HCT116 (cell line): ENCODE measurements at regions not wholly inside any gene's neighbourhood (a gene's known extent, or its start where the extent isn't known, plus 50 kb on each side); places are given as distances from the start of the nearest gene placed in this dataset.

Experiments used
- ATAC-seq: fragments of 200-7000 bp; cut with Tn5 transposase; 2 replicates; pipeline ENCODE4 v1.9.1; 2020; ENCODE audit warnings: mild to moderate bottlenecking, moderate library complexity
- BruUV-seq: library from RNA; stranded (reverse); fragments of 400-500 nt; replicated peaks from 2 replicates; lab custom pipeline; 2021; lab: Mats Ljungman, UMichigan
- CTCF ChIA-PET: fragments of 300-600 bp; sonication (Branson Sonifier 250); formaldehyde crosslinking; loops from one replicate; lab custom pipeline; 2021; ENCODE audit warnings: antibody characterized with exemption; lab: Charles Lee
- POLR2A ChIA-PET: fragments of 300-600, 350-600 bp; sonication (Branson Sonifier 250); formaldehyde crosslinking; loops from one replicate; lab custom pipeline; 2021; ENCODE audit warnings: antibody characterized with exemption; lab: Charles Lee
- RAD21 ChIA-PET, 2 experiments: fragments of 300-600 bp; sonication (Branson Sonifier 250); formaldehyde crosslinking; loops; one replicate each; lab custom pipeline; 2023; ENCODE audit warnings: low total read pairs in 2 of 2; ENCODE audit not compliant: uncharacterized antibody in 2 of 2, unreplicated experiment in 2 of 2, low non-redundant PET in 1 of 2; lab: Charles Lee
- DNase-seq: peaks from one replicate; pipeline ENCODE4 v3.0.0-alpha.2; 2010; ENCODE audit warnings: low read depth, low spot score
- H2AFZ ChIP-seq: fragments of 200-600 bp; shearing (Covaris generic), sonication (generic); 2 replicates; pipeline ENCODE4 v1.6.1; 2017; ENCODE audit warnings: low read depth, mixed run types, mixed read lengths, antibody characterized with exemption, low read length; ENCODE audit not compliant: poor library complexity, severe bottlenecking
- H3K27ac ChIP-seq: 2 replicates; pipeline ENCODE4 v1.5.1; 2012; ENCODE audit warnings: low read depth, low read length
- H3K27me3 ChIP-seq: fragments of 200-600 bp; sonication (generic); 2 replicates; pipeline ENCODE4 v1.6.1; 2016; ENCODE audit warnings: mixed run types, low read length, mixed read lengths; ENCODE audit not compliant: insufficient read depth
- H3K36me3 ChIP-seq, 2 experiments: fragments of 200-500 bp in 1 of 2; fragments of 200-600 bp in 1 of 2; sonication (Bioruptor generic) in 1 of 2; sonication (generic) in 1 of 2; 2 replicates each; pipeline versions ENCODE4 v1.5.1 to v1.6.1; 2014 to 2016; ENCODE audit warnings: low read length in 2 of 2, inconsistent platforms in 1 of 2, mixed read lengths in 1 of 2, mixed run types in 1 of 2; ENCODE audit not compliant: insufficient read depth in 2 of 2, control insufficient read depth in 1 of 2
- H3K4me1 ChIP-seq, 2 experiments: fragments of 200-600 bp in 1 of 2; sonication (generic) in 1 of 2; 2 replicates each; pipeline versions ENCODE4 v1.5.1 to v1.6.1; 2012 to 2017; ENCODE audit warnings: low read length in 2 of 2, inconsistent platforms in 1 of 2, mild to moderate bottlenecking in 1 of 2, mixed read lengths in 1 of 2, mixed run types in 1 of 2, moderate library complexity in 1 of 2; ENCODE audit not compliant: insufficient read depth in 2 of 2, control insufficient read depth in 1 of 2
- H3K4me2 ChIP-seq: fragments of 200-600 bp; sonication (generic); 2 replicates; pipeline ENCODE4 v1.6.1; 2017; ENCODE audit warnings: mixed run types, low read length, mixed read lengths
- H3K4me3 ChIP-seq, 2 experiments: fragments of 200-600 bp in 1 of 2; sonication (generic) in 1 of 2; replicated peaks in 1 of 2; 2 replicates each; pipeline ENCODE4 v1.5.1; 2011 to 2016; ENCODE audit warnings: low read length in 2 of 2, control low read depth in 1 of 2, low read depth in 1 of 2, mild to moderate bottlenecking in 1 of 2, mixed read lengths in 1 of 2, mixed run types in 1 of 2
- H3K79me2 ChIP-seq: fragments of 200-600 bp; sonication (generic); 2 replicates; pipeline ENCODE4 v1.6.1; 2017; ENCODE audit warnings: mild to moderate bottlenecking, mixed run types, low read length, moderate library complexity, mixed read lengths; ENCODE audit not compliant: insufficient read depth
- H3K9ac ChIP-seq: fragments of 200-600 bp; sonication (generic); 2 replicates; pipeline ENCODE4 v1.6.1; 2016; ENCODE audit warnings: low read length, mixed read lengths
- H3K9me2 ChIP-seq: fragments of 200-600 bp; sonication (generic), shearing (Covaris generic); 2 replicates; pipeline ENCODE4 v1.6.1; 2017; ENCODE audit warnings: mixed run types, mild to moderate bottlenecking, moderate library complexity; ENCODE audit not compliant: insufficient read depth
- H3K9me3 ChIP-seq, 2 experiments: fragments of 200-500 bp in 1 of 2; fragments of 200-600 bp in 1 of 2; sonication (Bioruptor generic) in 1 of 2; sonication (generic) in 1 of 2; 2 replicates each; pipeline ENCODE4 v1.6.1; 2014 to 2017; ENCODE audit warnings: low read length in 2 of 2, mixed read lengths in 2 of 2, inconsistent platforms in 1 of 2, low read depth in 1 of 2, mild to moderate bottlenecking in 1 of 2, mixed run types in 1 of 2, moderate library complexity in 1 of 2; ENCODE audit not compliant: control insufficient read depth in 1 of 2, insufficient read depth in 1 of 2
- H4K20me1 ChIP-seq: fragments of 200-600 bp; sonication (generic), shearing (Covaris generic); 2 replicates; pipeline ENCODE4 v1.6.1; 2017; ENCODE audit warnings: mixed run types, mild to moderate bottlenecking, moderate library complexity; ENCODE audit not compliant: insufficient read depth
- CBX3 ChIP-seq: IDR thresholded peaks from 2 replicates; pipeline ENCODE4 v1.6.1; 2012; ENCODE audit warnings: low read depth
- CEBPB ChIP-seq: IDR thresholded peaks from 2 replicates; pipeline ENCODE4 v1.6.1; 2012; ENCODE audit warnings: low read depth
- CTCF ChIP-seq, 3 experiments: fragments of 200-600 bp in 1 of 3; sonication (generic) in 1 of 3; IDR thresholded peaks in 2 of 3; conservative IDR thresholded peaks in 1 of 3; 2 replicates each; pipeline ENCODE4 v1.5.1; 2012 to 2017; ENCODE audit warnings: low read depth in 2 of 3, low read length in 2 of 3, antibody characterized with exemption in 1 of 3, borderline replicate concordance in 1 of 3, control low read depth in 1 of 3, mild to moderate bottlenecking in 1 of 3, mixed read lengths in 1 of 3, mixed run types in 1 of 3, moderate library complexity in 1 of 3; ENCODE audit not compliant: insufficient read depth in 1 of 3
- ELF1 ChIP-seq: IDR thresholded peaks from 2 replicates; pipeline ENCODE4 v1.6.1; 2012; ENCODE audit warnings: low read depth, borderline replicate concordance
- EZH2 ChIP-seq: fragments of 200-600 bp; sonication (generic); IDR thresholded peaks from 2 replicates; pipeline ENCODE4 v1.6.1; 2017; ENCODE audit warnings: antibody characterized with exemption, mixed run types
- FOSL1 ChIP-seq: IDR thresholded peaks from 2 replicates; pipeline ENCODE4 v1.6.1; 2012; ENCODE audit warnings: low read depth
- POLR2A ChIP-seq: IDR thresholded peaks from 2 replicates; pipeline ENCODE4 v1.7.0; 2011; ENCODE audit warnings: borderline replicate concordance; ENCODE audit not compliant: insufficient read depth, insufficient read length; ENCODE audit errors: extremely low read depth
- POLR2AphosphoS5 ChIP-seq: IDR thresholded peaks from 2 replicates; pipeline ENCODE4 v1.6.1; 2011; ENCODE audit warnings: mild to moderate bottlenecking, low read depth, low read length, moderate library complexity
- REST ChIP-seq: IDR thresholded peaks from 2 replicates; pipeline ENCODE4 v1.6.1; 2012; ENCODE audit warnings: low read depth
- SP1 ChIP-seq: IDR thresholded peaks from 2 replicates; pipeline ENCODE4 v1.6.1; 2012; ENCODE audit warnings: low read depth
- TCF7L2 ChIP-seq: IDR thresholded peaks from 2 replicates; pipeline ENCODE4 v1.7.0; 2011; ENCODE audit warnings: borderline replicate concordance, inconsistent platforms; ENCODE audit not compliant: insufficient read depth, insufficient read length; ENCODE audit errors: extremely low read depth
- YY1 ChIP-seq: IDR thresholded peaks from 2 replicates; pipeline ENCODE4 v1.6.1; 2011; ENCODE audit warnings: low read length, low read depth, moderate library complexity, mild to moderate bottlenecking; ENCODE audit not compliant: insufficient replicate concordance; ENCODE audit errors: extremely low read depth
- ZFX ChIP-seq: fragments of 450-650 bp; IDR thresholded peaks from 2 replicates; pipeline ENCODE4 v1.6.1; 2017
- ZNF274 ChIP-seq: fragments of 200-500 bp; sonication (Bioruptor generic); IDR thresholded peaks from 2 replicates; pipeline ENCODE4 v1.6.1; 2014; ENCODE audit warnings: mild to moderate bottlenecking, low read depth, low read length, inconsistent platforms
- intact Hi-C: fragments of 100-400 bp; cut with micrococcal nuclease; formaldehyde crosslinking; loops from 2 replicates; pipeline ENCODE4 v1.10.0; 2022

- ATAC-seq (no peak), DNase-seq (no peak)
- Histone ChIP-seq H3K36me3 (no peaks in the 10 kb centered on the region), H3K27me3 (no peaks in the 10 kb centered on the region), H4K20me1 (no peaks in the 10 kb centered on the region), H3K9ac (no peak overlapping the region), H3K4me1 (no peaks in the 10 kb centered on the region), H3K4me2 (no peak overlapping the region), H3K9me2 (no peaks in the 10 kb centered on the region), H3K27ac (no peak overlapping the region), H3K9me3 (peaks cover 5 to 8% of the 10 kb centered on the region in 2 experiments; a peak in 2 of 4 replicates), H2AFZ (no peak overlapping the region), H3K79me2 (no peaks in the 10 kb centered on the region), H3K4me3 (no peak overlapping the region)
- CTCF ChIA-PET: no interaction called here
- no TSS peak for BruUV-seq
- RAD21 ChIA-PET: no interaction called here
- POLR2A ChIA-PET: no interaction called here
- TF ChIP-seq EZH2 (no peak), CBX3 (no peak), POLR2A (no peak), ELF1 (no peak), SP1 (no peak)
- intact Hi-C loops: no loop called here
These were observed 769.8 kb downstream of the EPHA3 start for GRCh38 chr3:89877230-89877629.

- DNase-seq (no peak), ATAC-seq (no peak)
- ChIA-PET RAD21 (no interaction called here), CTCF (no interaction called here), POLR2A (no interaction called here)
- H3K4me2 ChIP-seq: no peak overlapping the region
- H3K9me3 ChIP-seq: peaks cover 5 to 8% of the 10 kb centered on the region in 2 experiments; a peak in 2 of 4 replicates
- intact Hi-C loops: no loop called here
- H4K20me1 ChIP-seq: no peaks in the 10 kb centered on the region
- H3K27me3 ChIP-seq: no peaks in the 10 kb centered on the region
- H3K79me2 ChIP-seq: no peaks in the 10 kb centered on the region
- H2AFZ ChIP-seq: no peak overlapping the region
- no peak overlapping the region for H3K27ac ChIP-seq
- H3K4me1 ChIP-seq: no peaks in the 10 kb centered on the region
- no peak for TF ChIP-seq ZFX
- TF ChIP-seq ZNF274: no peak
- TF ChIP-seq POLR2AphosphoS5: no peak
- TF ChIP-seq ELF1: no peak
- TF ChIP-seq REST: no peak
- TF ChIP-seq CTCF (IDR thresholded peaks at IDR 0.05 in 2 of 3, conservative IDR thresholded peaks at IDR 0.05 in 1 of 3; ENCODE audit: borderline replicate concordance in 1 of 3, insufficient read depth in 1 of 3, low read depth in 2 of 3, low read length in 2 of 3): no peak
- no peak for TF ChIP-seq CEBPB
- TF ChIP-seq TCF7L2: no peak
- TF ChIP-seq FOSL1: no peak
- TF ChIP-seq YY1: no peak
- no peak for TF ChIP-seq POLR2A
- BruUV-seq: no TSS peak
- no peak overlapping the region for H3K9ac ChIP-seq
- H3K36me3 ChIP-seq: no peaks in the 10 kb centered on the region
- H3K4me3 ChIP-seq: no peak overlapping the region
- no peaks in the 10 kb centered on the region for H3K9me2 ChIP-seq
These were observed 782.0 kb downstream of the EPHA3 start for GRCh38 chr3:89889386-89889785.
